IPS-NIHi7 (cell line): ENCODE measurements at regions not wholly inside any gene's neighbourhood (a gene's known extent, or its start where the extent isn't known, plus 50 kb on each side); places are given as distances from the start of the nearest gene placed in this dataset.

Experiments used
- DNase-seq: peaks from one replicate; pipeline ENCODE4 v3.0.0; 2012; ENCODE audit warnings: mixed read lengths; ENCODE audit errors: extremely low spot score

GRCh38 chr20:7392542-7393206, 547.6 kb downstream of the HAO1 start:
- DNase-seq, result no peak

GRCh38 chr20:7399114-7399513, 541.1 kb downstream of the HAO1 start:
- DNase-seq, result no peak

- DNase-seq, result no peak
Observed at GRCh38 chr20:7399575-7399974, 540.7 kb downstream of the HAO1 start.

GRCh38 chr20:7406671-7407070, 533.6 kb downstream of the HAO1 start:
- no peak for DNase-seq

- no peak for DNase-seq
Observed at GRCh38 chr20:7410150-7410549, 530.1 kb downstream of the HAO1 start.

GRCh38 chr20:7411075-7411474, 529.2 kb downstream of the HAO1 start:
- no peak for DNase-seq

- no peak for DNase-seq
Observed at GRCh38 chr20:7415427-7415826, 524.8 kb downstream of the HAO1 start.

GRCh38 chr20:7416382-7416781, 523.9 kb downstream of the HAO1 start:
- DNase-seq, result no peak

- DNase-seq, result no peak
Observed at GRCh38 chr20:7420345-7420744, 519.9 kb downstream of the HAO1 start.

- DNase-seq, result no peak
Observed at GRCh38 chr20:7426890-7427496, 513.3 kb downstream of the HAO1 start.

GRCh38 chr20:7428946-7429345, 511.3 kb downstream of the HAO1 start:
- no peak for DNase-seq

- DNase-seq, result no peak
Observed at GRCh38 chr20:7432612-7433011, 507.6 kb downstream of the HAO1 start.

- no peak for DNase-seq
Observed at GRCh38 chr20:7437311-7437710, 502.9 kb downstream of the HAO1 start.

GRCh38 chr20:7449269-7449668, 491.0 kb downstream of the HAO1 start:
- DNase-seq, result no peak

- DNase-seq, result no peak
Observed at GRCh38 chr20:7452890-7453289, 487.4 kb downstream of the HAO1 start.

- DNase-seq, result no peak
Observed at GRCh38 chr20:7454047-7454446, 486.2 kb downstream of the HAO1 start.

GRCh38 chr20:7458459-7458858, 481.8 kb downstream of the HAO1 start:
- no peak for DNase-seq

- DNase-seq, result no peak
Observed at GRCh38 chr20:7459083-7459482, 481.2 kb downstream of the HAO1 start.

- DNase-seq, result no peak
Observed at GRCh38 chr20:7463290-7463689, 477.0 kb downstream of the HAO1 start.

GRCh38 chr20:7470912-7471311, 469.3 kb downstream of the HAO1 start:
- DNase-seq, result no peak

- DNase-seq, result no peak
Observed at GRCh38 chr20:7490288-7490687, 450.0 kb downstream of the HAO1 start.

- DNase-seq, result peak; percentile 14
Observed at GRCh38 chr20:7492257-7492656, 448.0 kb downstream of the HAO1 start.

GRCh38 chr20:7493311-7493710, 446.9 kb downstream of the HAO1 start:
- DNase-seq, result no peak
